Activated CD4-positive, alpha-beta T cell treated with anti-CD3 and anti-CD28 coated beads, Interleukin-10, Interleukin-2, amounts not matched to agents 100 ng/mL and 50 ng/mL, durations not matched to agents 16 hours and 8 hours (primary cell): ENCODE measurements at regions not wholly inside any gene's neighbourhood (a gene's known extent, or its start where the extent isn't known, plus 50 kb on each side); places are given as distances from the start of the nearest gene placed in this dataset.
"Not testable (repeated sequence)": the region's sequence is repeated elsewhere in the genome, so short reads cannot be mapped to it uniquely, and the experiment has no call there.

Experiments
- DNase-seq: peaks from one replicate; pipeline ENCODE4 v3.0.0-alpha.2; 2020

DNA sequence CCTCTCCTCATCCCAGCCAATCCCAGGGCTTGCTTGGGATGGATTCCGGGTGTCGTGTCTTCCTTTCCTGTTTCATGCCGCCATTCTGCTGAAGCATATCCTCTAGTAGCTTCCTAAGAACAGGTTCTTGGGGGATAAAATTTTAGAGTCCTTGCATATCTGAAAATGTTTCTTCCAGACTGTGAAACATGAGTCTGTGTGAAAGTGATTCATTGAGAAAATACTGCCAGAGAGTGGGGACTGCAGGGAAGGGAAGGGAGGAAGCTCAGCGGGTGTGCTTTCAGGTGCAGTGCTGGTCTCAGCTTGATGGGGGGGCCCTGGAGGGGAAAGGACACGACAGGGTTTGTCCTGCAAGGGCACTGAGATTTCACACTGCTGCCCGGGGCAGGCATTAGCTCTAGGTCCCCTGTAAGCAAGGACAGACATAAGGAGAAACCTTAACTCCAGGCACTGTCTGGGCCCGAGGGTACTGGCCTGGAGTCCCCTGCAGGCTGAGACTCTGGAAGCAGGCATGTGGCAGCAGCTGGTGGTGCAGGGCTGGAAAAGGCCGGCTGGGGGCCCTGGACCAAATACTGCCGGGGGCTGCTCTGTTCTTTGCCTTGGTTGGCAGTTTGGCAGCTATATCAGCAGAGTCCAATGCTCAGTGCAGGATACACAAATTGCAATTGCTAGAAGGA, 97.6 kb upstream of the HS6ST1 start:
- DNase-seq, result no peak

DNA sequence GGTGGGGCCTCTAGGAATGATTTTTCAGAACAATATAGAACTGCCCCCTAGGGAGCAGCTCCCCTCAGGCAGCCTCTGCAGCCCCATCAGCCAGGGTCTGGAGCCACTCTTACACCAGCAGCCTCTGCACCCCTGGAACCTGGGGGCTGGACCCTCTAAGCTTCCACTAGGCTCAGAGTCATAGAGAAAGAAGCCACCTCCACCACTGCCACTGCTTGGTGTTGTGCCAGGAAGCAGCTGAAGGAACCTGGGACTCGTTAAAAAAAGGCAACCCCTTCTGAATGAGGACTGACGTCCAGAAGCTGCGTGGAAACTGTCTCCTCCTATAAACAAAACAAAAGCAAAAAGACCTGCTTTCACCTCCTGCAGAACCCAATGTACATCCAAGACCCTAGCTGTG, 98.1 kb upstream of the HS6ST1 start:
- no peak for DNase-seq

DNA sequence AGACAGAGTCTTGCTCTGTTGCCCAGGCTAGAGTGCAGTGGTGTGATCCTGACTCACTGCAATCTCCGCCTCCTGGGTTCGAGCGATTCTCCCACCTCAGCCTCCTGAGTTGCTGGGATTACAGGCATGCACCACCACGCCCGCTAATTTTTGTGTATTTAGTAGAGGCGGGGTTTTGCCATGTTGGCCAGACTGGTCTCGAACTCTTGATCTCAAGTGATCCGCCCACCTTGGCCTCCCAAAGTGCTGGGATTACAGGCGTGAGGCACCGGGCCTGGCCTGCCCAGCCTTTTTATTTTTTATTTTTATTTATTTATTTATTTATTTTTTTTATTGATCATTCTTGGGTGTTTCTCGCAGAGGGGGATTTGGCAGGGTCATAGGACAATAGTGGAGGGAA, 98.6 kb upstream of the HS6ST1 start:
- DNase-seq, result not testable (repeated sequence)

DNA sequence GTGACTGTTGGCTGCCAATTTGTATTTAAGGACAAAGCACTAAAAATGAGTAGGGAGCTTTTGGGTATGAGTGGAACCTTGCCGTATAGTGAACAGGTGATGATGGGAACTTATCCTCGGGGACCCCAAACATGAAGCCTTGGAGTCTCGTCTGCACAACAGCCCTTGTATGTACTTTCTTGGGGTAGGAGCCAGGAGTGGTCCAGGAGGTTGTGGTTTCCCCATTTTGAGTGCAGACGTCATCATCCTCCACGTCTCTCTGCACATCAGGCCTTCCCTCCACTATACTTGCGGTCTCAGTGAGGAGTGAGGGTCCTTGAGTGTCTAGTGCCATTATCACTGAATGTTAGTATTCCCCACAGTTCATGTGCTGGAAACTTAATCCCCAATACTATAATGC, 101.5 kb upstream of the HS6ST1 start:
- DNase-seq, result no peak

DNA sequence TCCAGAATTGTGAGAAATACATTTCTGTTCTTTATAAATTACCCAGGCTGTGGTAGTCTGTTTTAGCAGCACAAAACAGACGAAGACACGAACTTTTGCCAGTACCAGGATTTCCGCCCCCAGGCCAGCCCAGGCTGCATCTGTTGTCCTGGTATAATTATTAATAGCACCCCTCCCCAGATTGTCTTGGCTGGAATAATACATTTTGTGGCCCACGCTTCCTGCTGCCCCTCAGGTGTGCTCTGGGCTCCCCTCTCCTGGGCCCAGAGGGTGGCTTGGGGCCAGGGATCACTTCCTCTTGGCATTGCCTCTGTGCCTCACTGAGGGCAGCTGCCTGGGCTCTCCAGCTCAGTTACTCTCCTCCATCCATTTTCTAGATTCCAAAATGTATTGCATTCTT, 102.1 kb upstream of the HS6ST1 start:
- DNase-seq, result no peak

DNA sequence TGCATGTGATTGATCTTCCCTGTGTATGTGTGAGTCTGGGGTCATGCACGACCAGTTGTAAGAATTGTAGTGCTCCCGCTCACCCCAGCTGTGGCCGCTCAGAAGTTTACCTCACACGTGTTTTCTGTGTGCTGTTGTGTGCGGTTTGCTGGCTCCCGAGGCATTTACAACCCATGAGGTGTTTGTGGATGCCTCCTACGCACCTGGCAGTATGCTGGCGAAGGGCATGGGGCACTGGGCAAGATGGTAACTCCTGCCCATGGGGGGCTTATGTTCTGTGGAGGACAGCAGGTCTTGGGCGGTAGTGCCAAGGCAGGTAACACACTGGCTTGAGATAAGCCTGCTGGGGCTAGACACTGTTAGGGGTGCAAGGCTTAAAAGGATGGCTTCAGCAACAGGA, 102.6 kb upstream of the HS6ST1 start:
- DNase-seq, result no peak

DNA sequence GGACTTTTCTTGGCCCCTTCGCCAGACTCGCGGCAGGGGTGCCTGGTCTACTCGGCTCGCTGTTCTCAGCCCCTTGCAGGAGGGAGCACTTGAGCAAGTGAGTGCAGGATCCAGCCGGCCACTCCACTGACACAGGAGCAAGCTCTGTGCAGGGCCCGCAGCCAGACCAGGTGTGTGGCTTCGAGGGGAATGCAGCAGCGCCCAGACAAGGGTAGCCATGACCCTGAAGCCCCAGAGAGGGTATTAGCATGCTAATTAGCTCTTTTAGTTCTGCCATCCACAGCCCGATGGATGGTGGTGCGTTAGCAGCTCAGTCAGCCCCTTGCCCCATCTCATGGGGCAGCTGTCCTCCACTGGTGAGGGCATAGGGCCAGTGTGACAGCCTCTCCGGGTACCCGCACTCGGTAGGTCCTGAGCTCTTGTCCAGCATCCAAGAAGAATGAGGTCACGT, 103.2 kb upstream of the HS6ST1 start:
- no peak for DNase-seq

DNA sequence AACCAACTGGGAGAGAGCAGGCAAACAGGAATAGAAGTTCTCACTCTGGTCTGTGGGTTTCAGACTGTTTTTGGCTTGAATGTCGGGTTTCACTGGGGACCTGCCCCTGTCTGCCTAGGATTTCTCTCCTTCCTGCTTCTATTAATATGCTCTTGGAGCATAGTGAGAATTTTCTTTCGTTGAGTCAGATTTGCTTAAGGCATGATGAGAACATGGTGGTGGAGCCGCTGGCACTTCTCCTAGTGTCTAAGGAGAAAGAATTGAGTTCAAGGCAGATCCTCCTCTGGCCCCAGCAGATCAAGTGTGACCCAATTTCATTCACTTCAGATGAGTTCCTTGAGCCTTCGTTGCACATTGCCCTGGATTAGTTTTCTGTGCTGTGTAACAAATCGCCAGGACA, 103.9 kb upstream of the HS6ST1 start:
- DNase-seq, result no peak

DNA sequence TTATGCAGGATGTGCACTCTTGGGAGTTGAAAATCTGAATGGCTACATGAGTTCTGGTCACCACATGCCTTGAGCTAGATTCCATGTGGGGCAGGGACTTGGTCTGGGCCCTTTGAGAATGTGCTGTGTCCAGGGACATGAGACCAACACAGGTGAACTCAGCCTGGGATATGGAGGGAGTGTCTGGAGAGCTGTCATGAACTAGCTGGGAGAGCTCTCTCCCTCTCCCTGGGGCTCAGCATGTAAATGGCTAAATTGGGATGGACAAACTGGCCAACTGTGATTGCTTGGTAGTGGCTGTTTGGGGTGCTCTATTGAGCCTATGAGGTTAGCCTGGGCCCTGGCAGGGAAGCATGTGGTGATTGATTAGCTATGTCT, 105.1 kb upstream of the HS6ST1 start:
- no peak for DNase-seq

DNA sequence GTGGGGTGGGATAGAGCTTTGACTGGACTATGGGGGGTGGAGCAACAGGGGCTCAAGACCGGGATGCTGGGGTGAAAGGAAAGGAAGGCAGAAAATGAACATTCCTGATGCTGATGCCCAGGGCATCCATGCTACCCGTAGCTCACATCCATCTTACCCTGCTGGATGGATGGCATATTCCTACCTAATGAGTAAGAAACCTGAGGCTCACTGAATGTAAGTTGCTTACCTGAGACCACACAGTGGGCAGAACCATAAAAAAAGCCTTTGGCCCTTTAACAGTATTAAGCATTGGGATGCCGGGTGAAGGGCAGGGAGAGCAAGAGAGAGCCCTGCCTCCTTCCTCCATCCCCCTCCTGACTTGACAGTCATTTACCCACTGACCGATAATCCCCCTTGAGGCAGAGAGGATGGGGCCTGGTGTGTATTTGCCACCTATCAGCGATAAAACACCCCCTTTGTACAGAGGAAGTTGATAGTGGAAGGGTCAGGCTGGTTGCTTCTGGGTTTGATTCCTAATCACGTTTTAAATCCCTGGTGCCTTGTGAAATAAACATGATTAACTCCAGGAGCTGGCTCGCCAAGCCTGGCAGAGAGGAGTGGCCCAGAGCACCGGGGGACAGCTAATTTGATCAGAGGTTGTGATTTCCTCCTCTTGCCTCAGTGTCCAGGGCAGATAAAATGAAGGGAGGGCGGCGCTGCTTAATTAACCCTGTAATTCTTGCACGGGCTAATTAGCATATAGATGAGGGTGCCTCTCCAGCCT, 105.9 kb upstream of the HS6ST1 start:
- DNase-seq, result no peak

DNA sequence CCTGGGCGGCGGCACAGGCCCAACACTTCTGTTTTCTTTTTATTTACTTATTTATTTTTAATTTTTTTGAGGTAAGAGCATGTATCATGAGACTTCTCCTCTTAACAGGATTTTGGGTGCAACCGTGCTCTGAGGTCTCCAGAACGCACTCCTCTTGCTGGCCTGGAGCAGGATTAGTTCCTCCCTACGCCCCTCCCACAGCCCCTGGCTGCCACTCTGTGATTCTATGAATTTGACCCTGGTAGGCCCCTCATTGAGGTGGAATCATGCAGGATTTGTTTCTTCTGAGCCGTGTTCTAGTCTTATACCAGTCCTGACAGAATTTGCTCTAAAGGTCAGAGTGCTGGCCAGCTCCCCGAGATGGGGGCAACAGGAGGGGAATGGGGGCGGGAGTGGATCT, 106.5 kb upstream of the HS6ST1 start:
- no peak for DNase-seq

DNA sequence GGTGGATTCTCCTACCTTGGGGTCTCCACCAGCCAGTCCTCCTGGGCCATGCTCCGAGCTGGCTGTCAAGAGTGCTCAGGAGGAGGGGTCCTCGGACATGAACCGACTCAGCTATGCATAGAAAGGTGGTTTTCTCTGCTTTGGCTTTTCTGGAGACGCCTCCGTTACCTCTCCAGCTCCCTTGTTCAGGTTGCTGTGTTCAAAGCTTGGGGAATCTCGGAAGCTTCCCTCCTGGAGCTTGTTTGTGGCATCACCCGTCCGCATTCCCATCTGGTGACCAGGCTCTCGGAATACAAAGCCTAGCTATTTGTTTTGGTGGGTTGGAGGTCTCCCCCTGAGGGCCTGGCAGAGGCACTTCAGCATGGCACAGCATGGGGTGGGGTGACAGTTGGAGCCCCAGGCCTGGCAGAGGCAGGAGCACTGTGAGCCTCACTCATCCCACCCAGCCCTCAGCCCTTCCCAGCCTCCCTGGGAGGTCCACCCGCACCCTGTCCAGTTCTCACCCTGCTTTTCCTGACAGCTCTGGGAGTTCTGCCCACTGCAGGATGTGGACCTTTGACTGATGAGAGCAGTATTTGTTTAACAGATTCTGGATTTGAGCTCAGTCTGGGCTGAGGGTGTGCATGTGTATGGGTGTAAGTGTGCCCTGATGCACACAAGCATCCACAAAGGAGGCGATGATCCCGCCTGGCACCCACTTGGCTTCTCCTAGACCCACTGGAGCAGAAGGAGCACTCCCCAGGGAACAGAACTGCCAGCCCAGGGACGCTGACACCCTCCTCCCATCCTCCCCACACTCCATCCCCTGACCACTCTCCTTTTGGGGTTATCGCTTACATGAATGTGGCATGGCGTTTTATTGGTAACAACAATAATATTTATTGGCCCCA, 107.3 kb upstream of the HS6ST1 start:
- DNase-seq, result no peak

DNA sequence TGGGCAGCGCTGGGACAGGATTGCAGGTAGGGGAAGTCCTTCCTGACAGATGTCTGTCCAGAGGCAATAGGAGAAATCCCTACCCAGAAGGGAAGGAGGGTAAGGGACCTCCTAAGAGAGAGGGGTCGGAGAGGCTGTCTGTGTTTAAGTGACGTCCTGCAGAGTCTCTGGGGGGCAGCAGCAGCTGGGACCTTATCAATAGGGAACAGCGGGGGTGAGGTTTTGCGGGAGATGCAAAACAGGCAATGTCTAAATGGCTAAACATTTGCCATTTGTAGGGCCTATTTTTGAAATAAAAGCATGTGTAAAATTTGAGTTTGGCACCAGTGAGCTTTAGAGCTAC, 108.7 kb upstream of the HS6ST1 start:
- DNase-seq, result no peak

DNA sequence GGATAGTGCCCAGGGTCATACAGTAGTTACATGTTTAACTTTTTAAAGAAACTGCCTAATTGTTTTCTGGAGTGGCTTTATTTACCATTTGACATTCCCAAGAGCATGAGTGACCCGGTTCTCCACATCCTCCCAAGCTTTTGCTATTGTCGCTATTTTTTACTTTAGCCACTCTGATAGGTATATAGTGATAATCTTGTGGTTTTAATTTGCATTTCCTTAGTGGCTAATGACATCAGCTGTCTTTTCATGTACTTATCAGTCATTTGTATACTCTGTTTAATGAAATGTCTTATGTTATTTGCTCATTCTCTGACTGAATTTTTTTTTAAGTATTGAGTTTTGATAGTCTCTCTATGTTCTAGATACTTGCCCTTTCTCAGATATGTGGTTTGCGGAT, 109.7 kb upstream of the HS6ST1 start:
- no peak for DNase-seq

DNA sequence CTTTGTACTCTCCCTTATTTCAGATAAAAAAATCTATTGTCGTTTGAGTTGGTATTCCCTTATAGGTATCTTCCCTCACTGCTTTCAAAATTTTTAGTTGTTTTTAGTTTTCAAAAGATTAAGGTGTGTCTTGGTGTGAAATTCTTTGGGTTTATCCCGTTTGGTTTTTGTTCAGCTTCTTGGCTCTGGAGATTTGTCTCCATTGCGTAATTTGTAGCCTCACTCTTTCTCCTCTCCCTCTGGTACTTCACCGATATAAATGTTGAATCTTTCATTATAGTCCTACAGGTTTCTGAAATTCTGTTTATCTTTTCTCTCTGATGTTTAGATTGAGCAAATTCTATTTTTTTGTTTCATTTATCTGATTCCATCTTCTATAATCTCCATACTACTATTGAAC, 113.8 kb upstream of the HS6ST1 start:
- no peak for DNase-seq

DNA sequence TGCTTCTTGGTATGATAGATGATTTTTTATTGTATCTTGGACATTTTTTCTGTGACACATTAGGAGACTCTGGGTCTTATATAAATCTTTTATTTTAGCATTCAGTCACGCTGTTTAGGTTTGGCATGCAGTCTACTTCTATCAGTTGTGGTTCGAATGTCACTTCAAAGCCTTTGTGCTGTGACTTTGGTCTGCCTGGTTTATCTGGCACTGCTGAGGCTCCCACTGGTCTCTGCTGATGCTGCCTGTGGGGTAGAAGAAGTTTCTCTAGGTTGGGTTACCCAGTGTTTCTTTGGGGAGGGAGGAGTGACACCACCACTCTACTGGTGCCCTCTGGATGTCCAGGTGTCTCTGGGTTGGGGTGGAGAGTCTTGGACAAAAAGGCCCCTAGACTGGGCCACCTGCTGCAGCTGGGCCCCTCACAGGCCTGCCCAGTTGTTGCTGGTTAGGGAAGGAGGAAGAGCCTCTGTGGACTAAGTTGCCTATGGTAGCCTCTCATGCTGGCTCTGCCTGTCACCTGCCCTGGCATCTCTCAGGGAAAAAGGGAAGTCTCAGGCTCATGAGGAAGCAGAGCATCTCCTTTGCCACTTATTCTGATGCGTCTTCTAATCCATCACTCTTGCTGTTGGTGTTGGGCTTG, 115.4 kb upstream of the HS6ST1 start:
- no peak for DNase-seq

DNA sequence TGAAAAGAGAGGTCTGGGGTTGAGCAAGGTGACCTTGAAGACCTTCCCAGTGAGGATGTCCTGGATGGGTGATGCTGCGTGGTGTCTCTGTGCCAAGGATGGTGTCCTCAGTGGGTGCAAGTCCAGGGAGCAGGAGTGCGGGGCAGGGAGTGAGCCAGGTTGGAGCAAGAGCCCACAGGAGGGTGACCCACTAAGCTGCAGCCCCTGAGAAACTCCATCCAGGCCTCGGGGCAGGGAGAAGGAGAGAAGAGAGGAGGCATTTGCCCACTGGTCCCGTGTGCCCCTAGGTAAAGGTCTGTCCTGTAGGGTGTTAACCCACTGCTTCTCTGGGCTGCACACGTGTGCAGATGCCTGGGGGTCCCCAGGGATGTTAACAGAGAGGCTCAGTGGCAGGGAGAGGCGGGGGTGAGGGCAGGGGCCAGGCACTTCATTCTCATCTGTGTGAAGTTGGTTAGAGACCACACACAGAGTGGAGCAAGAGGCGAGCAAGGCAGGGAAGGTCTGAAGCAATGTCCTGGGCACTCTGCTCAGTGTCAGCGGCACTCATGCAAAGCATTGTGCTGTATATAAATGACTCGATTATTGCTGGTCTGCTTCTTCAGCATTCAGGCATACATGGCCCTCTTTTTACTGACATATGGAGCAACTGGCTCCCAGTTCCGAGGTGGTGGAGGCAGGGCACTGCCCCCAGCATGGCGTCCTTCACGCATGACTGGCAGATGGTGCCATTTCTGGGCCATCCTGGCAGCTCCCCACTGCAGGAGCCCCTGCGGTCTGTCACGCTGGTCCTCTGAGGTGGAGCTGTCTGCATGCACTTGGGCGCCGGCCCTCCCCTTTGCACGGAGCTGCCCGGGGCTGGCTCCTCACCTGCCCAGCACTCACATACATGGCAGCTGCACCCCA, 117.2 kb upstream of the HS6ST1 start:
- DNase-seq, result no peak

DNA sequence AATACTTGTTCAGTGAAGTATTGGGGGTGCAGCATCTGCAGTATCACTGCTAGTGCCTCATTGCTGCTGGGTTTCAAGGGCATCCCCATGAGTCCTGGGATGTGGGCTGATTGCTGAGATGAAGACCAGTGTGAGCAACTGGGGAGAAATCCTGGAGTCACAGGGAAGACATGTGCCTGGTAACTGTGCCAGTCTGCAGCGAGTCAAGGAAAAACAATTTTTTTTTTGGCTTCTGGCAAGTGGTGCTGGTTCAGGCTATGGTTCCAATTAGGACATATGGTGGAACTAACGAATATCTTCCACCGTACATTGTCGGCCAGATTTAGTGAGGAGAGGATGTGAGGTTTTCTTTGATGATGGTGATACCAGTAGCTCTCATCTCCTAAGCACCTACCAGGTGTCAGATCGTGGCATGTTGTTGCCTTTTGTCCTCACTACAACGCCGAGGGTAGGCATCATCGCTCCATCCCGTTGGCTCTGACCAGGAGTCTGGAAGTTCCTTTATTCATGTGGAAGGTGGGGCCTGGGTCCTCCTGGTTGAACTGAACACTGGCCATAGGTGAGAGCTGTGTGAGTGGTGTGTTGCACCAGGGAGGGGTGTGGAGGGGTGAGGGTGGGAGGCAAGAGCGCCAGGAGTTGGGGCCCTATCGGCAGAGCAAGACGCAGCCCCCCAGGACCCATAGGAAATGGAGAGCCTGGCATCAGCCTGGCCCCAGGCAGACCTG, 118.0 kb upstream of the HS6ST1 start:
- no peak for DNase-seq

DNA sequence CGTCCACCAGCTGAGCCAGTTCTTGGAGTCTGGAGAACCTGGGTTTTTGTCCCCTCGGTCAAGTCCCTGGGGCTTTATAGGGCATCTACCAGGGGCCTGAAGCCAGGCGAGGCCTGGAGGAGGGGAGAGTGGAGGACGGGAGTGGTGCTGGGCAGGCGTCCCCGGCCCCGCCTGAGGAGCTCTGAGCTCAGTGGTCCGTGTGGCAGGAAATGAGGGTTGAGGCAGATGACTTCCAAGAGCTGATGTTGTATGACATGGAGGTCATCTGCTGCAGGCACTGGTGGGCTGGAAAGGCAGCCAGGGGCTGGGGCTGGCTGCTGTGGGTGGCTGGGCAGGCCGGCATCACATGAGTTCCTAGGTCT, 118.5 kb upstream of the HS6ST1 start:
- DNase-seq, result no peak

DNA sequence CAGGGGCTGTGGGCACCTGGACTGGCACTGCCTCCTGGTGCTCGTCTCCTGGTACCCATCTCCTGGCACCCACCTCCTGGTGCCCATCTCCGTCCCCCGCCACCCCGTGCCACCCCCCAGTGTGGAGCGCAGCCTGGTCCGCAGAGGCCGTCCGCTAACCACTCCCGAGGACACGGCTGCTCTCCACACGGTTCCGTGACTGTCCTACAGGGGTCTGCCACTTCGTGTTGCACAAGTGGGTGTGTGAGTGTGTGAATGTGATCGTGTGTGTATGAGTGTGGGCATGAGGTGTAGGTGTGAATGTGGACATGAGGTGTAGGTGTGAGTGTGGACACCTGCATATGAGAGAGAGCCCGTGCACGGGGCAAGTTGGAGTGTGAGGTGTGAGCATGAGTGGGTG, 119.4 kb upstream of the HS6ST1 start:
- no peak for DNase-seq

DNA sequence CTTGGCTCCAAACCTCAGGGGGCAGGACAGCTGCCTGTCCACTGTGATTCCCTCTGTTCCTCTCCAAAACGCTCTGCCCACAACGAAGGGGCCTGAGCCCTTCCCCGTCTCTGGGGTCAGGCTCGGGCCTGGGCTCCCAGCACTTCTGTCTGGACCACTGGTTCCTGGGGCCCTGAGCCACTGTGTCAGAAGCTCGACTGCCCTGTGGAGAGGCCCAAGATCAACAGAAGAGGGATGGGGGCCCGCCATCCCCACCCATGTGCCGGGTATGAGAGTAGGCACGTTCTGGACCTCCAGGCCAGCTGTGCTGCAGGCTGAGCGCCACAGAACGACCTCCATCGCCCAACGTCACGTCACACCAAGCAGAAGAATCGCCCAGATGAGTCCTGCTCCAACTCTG, 119.9 kb upstream of the HS6ST1 start:
- no peak for DNase-seq
